Hepatocyte (in vitro differentiated cells): ENCODE measurements at regions not wholly inside any gene's neighbourhood (a gene's known extent, or its start where the extent isn't known, plus 50 kb on each side); places are given as distances from the start of the nearest gene placed in this dataset.

Experiments used
- DNase-seq: peaks from one replicate; pipeline ENCODE4 v3.0.0-alpha.2; 2016; ENCODE audit warnings: low spot score
- H2AFZ ChIP-seq: fragments of 200-600 bp; sonication (generic); 2 replicates; pipeline ENCODE4 v1.6.0; 2016; ENCODE audit warnings: antibody characterized with exemption, mild to moderate bottlenecking
- H3K27ac ChIP-seq: fragments of 200-600 bp; sonication (generic); 2 replicates; pipeline ENCODE4 v1.5.1; 2016; ENCODE audit warnings: mild to moderate bottlenecking
- H3K27me3 ChIP-seq: fragments of 200-600 bp; sonication (generic); 2 replicates; pipeline ENCODE4 v1.6.1; 2016
- H3K36me3 ChIP-seq: fragments of 200-600 bp; sonication (generic); replicated peaks from 2 replicates; pipeline ENCODE4 v1.5.1; 2016; ENCODE audit warnings: low read depth; ENCODE audit not compliant: insufficient read depth
- H3K4me1 ChIP-seq: fragments of 200-600 bp; sonication (generic); 2 replicates; pipeline ENCODE4 v1.5.1; 2016; ENCODE audit warnings: mild to moderate bottlenecking, moderate library complexity; ENCODE audit not compliant: insufficient read depth
- H3K4me2 ChIP-seq: fragments of 200-600 bp; sonication (generic); 2 replicates; pipeline ENCODE4 v1.6.0; 2016
- H3K4me3 ChIP-seq: fragments of 200-600 bp; sonication (generic); 2 replicates; pipeline ENCODE4 v1.5.1; 2016; ENCODE audit warnings: mild to moderate bottlenecking
- H3K79me2 ChIP-seq: fragments of 200-600 bp; sonication (generic); 2 replicates; pipeline ENCODE4 v1.6.0; 2017; ENCODE audit warnings: mild to moderate bottlenecking
- H3K9me2 ChIP-seq: fragments of 200-600 bp; sonication (generic); replicated peaks from 2 replicates; pipeline ENCODE4 v1.6.0; 2017; ENCODE audit warnings: mild to moderate bottlenecking; ENCODE audit not compliant: insufficient read depth
- H3K9me3 ChIP-seq: fragments of 200-600 bp; sonication (generic); 2 replicates; pipeline ENCODE4 v1.5.1; 2016; ENCODE audit warnings: low read depth, mild to moderate bottlenecking
- H4K20me1 ChIP-seq: fragments of 200-600 bp; sonication (generic); 2 replicates; pipeline ENCODE4 v1.6.0; 2016; ENCODE audit warnings: mild to moderate bottlenecking; ENCODE audit not compliant: insufficient read depth, poor library complexity, severe bottlenecking
- CTCF ChIP-seq: fragments of 200-600 bp; sonication (generic); IDR thresholded peaks from 2 replicates; pipeline ENCODE4 v1.5.1; 2016; ENCODE audit warnings: antibody characterized with exemption, mild to moderate bottlenecking; ENCODE audit not compliant: poor library complexity
- EZH2 ChIP-seq: fragments of 200-600 bp; sonication (generic); IDR thresholded peaks from 2 replicates; pipeline ENCODE4 v1.6.1; 2016; ENCODE audit warnings: antibody characterized with exemption, mild to moderate bottlenecking, borderline replicate concordance
- EZH2phosphoT487 ChIP-seq: fragments of 200-600 bp; sonication (generic); IDR thresholded peaks from one replicate; pipeline ENCODE4 v1.6.1; 2018; ENCODE audit warnings: antibody characterized with exemption, mild to moderate bottlenecking, low read depth, moderate library complexity; ENCODE audit not compliant: unreplicated experiment, severe bottlenecking
- WGBS: methylation state at CpG from one replicate; pipeline ENCODE4 v1.1.6; 2016; ENCODE audit warnings: low lambda C conversion rate; ENCODE audit errors: missing lambda C conversion rate; 5-methylcytosine and 5-hydroxymethylcytosine counted together

GRCh38 chr15:25068696-25069095 lies 113.9 kb downstream of the SNRPN start:
- Histone ChIP-seq H2AFZ (no peak overlapping the region), H3K79me2 (no peaks in the 10 kb centered on the region), H3K4me1 (no peaks in the 10 kb centered on the region), H3K27me3 (no peaks in the 10 kb centered on the region), H3K4me3 (no peak overlapping the region), H3K36me3 (peaks cover 4% of the 10 kb centered on the region), H3K9me2 (no peaks in the 10 kb centered on the region), H4K20me1 (no peaks in the 10 kb centered on the region), H3K9me3 (peaks cover 58% of the 10 kb centered on the region), H3K4me2 (no peak overlapping the region), H3K27ac (no peak overlapping the region)
- DNase-seq = no peak
- TF ChIP-seq EZH2phosphoT487 (no peak), EZH2 (no peak), CTCF (no peak)
- WGBS = 80% methylated on average over 10 of the region's 10 CpGs

- no peaks in the 10 kb centered on the region for H3K9me2 ChIP-seq
- H3K4me3 ChIP-seq = no peak overlapping the region
- no peak overlapping the region for H2AFZ ChIP-seq
- H3K79me2 ChIP-seq = no peaks in the 10 kb centered on the region
- peaks cover 4% of the 10 kb centered on the region for H3K36me3 ChIP-seq
- H3K27ac ChIP-seq = no peak overlapping the region
- TF ChIP-seq EZH2 (no peak), CTCF (no peak), EZH2phosphoT487 (no peak)
- no peaks in the 10 kb centered on the region for H3K4me1 ChIP-seq
- H3K4me2 ChIP-seq = no peak overlapping the region
- WGBS = 95% methylated on average over 10 of the region's 10 CpGs
- peaks cover 63% of the 10 kb centered on the region for H3K9me3 ChIP-seq
- DNase-seq = no peak
- no peaks in the 10 kb centered on the region for H3K27me3 ChIP-seq
- H4K20me1 ChIP-seq = no peaks in the 10 kb centered on the region
These were observed 115.7 kb downstream of the SNRPN start for GRCh38 chr15:25070353-25070963.

- no peak overlapping the region for H2AFZ ChIP-seq
- no peak for DNase-seq
- no peaks in the 10 kb centered on the region for H3K9me2 ChIP-seq
- H3K36me3 ChIP-seq = peaks cover 2% of the 10 kb centered on the region
- H3K79me2 ChIP-seq = no peaks in the 10 kb centered on the region
- H3K4me3 ChIP-seq = no peak overlapping the region
- H3K9me3 ChIP-seq = peaks cover 60% of the 10 kb centered on the region
- H3K4me2 ChIP-seq = no peak overlapping the region
- TF ChIP-seq EZH2phosphoT487 (no peak), CTCF (no peak), EZH2 (no peak)
- H3K27me3 ChIP-seq = no peaks in the 10 kb centered on the region
- no peak overlapping the region for H3K27ac ChIP-seq
- H4K20me1 ChIP-seq = no peaks in the 10 kb centered on the region
- 87% methylated on average over 11 of the region's 11 CpGs for WGBS
- H3K4me1 ChIP-seq = no peaks in the 10 kb centered on the region
These were observed 118.2 kb downstream of the SNRPN start for GRCh38 chr15:25072857-25073476.
